ENCODE measurements at regions not wholly inside any gene's neighbourhood (a gene's known extent, or its start where the extent isn't known, plus 50 kb on each side); places are given as distances from the start of the nearest gene placed in this dataset.

- no CpG with 5 or more reads among the region's 2 CpGs for WGBS, 2 experiments (ENCODE audit: extremely low coverage in 2 of 2, insufficient read length in 1 of 2)
- no peak overlapping the region for H2AK9ac ChIP-seq (replicated peaks; ENCODE audit: low read depth, low read length, poor library complexity)
- no peaks in the 10 kb centered on the region for H3K36me3 ChIP-seq (ENCODE audit: control insufficient read depth, insufficient read depth, low read length)
- no peak overlapping the region for H3K4ac ChIP-seq (ENCODE audit: low read depth, low read length)
- H2BK15ac ChIP-seq (ENCODE audit: low read depth, low read length): no peak overlapping the region
- H2BK120ac ChIP-seq (ENCODE audit: low read depth, low read length): no peak overlapping the region
- H3K23ac ChIP-seq (ENCODE audit: low read depth, low read length): no peak overlapping the region
- H3K27me3 ChIP-seq (ENCODE audit: control insufficient read depth, insufficient read depth, low read length): no peaks in the 10 kb centered on the region
- no peak overlapping the region for H3K4me3 ChIP-seq (ENCODE audit: insufficient read depth, low read depth, low read length)
- H3K18ac ChIP-seq (ENCODE audit: low read depth, low read length): no peak overlapping the region
- no peaks in the 10 kb centered on the region for H3K9me3 ChIP-seq (ENCODE audit: control insufficient read depth, insufficient read depth, low read length)
- DNase-seq (no peak), ATAC-seq (ENCODE audit: low read depth) (no peak)
- H3K56ac ChIP-seq (ENCODE audit: extremely low read depth, insufficient read depth, low read length): no peak overlapping the region
- no peak overlapping the region for H4K5ac ChIP-seq (ENCODE audit: low read depth, low read length)
- H3K9me1 ChIP-seq (ENCODE audit: insufficient read depth, low read length): no peaks in the 10 kb centered on the region
- H3K79me1 ChIP-seq (ENCODE audit: low read depth in 1 of 2, low read length in 2 of 2): no peaks in the 10 kb centered on the region
- BruUV-seq (replicated peaks): no TSS peak
- in situ Hi-C loops (cut with MboI; ENCODE audit: low sequenced_read_pairs) (no loop called here), dilution Hi-C loops (cut with HindIII; ENCODE audit: low sequenced_read_pairs, unreplicated experiment) (no loop called here), intact Hi-C loops (cut with micrococcal nuclease) (no loop called here)
- no peaks in the 10 kb centered on the region for H4K20me1 ChIP-seq (ENCODE audit: insufficient read depth, low read length)
- H3K4me1 ChIP-seq (ENCODE audit: control insufficient read depth, insufficient read depth, low read length): no peaks in the 10 kb centered on the region
- H3K14ac ChIP-seq (replicated peaks; ENCODE audit: low read depth, low read length): no peak overlapping the region
- H3K27ac ChIP-seq (ENCODE audit: insufficient read depth, low read length): no peak overlapping the region
- H2BK20ac ChIP-seq (ENCODE audit: low read depth, low read length): no peak overlapping the region
- H3K4me2 ChIP-seq (ENCODE audit: low read depth, low read length): no peak overlapping the region
- CTCF ChIA-PET: no interaction called here
- H4K8ac ChIP-seq (ENCODE audit: low read depth in 2 of 2, low read length in 2 of 2): no peak overlapping the region
- POLR2A ChIA-PET (ENCODE audit: unreplicated experiment): no interaction called here
- H2BK5ac ChIP-seq (ENCODE audit: low read depth, low read length, poor library complexity, severe bottlenecking): no peak overlapping the region
- no peak overlapping the region for H2AFZ ChIP-seq (replicated peaks; ENCODE audit: low read length, poor library complexity)
- no peak overlapping the region for H3K9ac ChIP-seq (ENCODE audit: low read depth, low read length)
- H4K91ac ChIP-seq (ENCODE audit: insufficient read depth, low read depth, low read length): no peak overlapping the region
- H2AK5ac ChIP-seq (ENCODE audit: low read depth, low read length): no peak overlapping the region
- TF ChIP-seq USF2 (IDR thresholded peaks at IDR 0.05; ENCODE audit: low read depth, low read length): no peak
- peak; percentile 63 for TF ChIP-seq MAFK (IDR thresholded peaks at IDR 0.05; ENCODE audit: low read depth, low read length)
Observed at GRCh38 chr11:30698425-30698824, 112.3 kb upstream of the MPPED2 start.
